GM19463 (cell line): ENCODE measurements at regions not wholly inside any gene's neighbourhood (a gene's known extent, or its start where the extent isn't known, plus 50 kb on each side); places are given as distances from the start of the nearest gene placed in this dataset.
"Not testable (repeated sequence)": the region's sequence is repeated elsewhere in the genome, so short reads cannot be mapped to it uniquely, and the experiment has no call there.

Source experiments
- ATAC-seq: cut with Tn5 transposase; IDR thresholded peaks from one replicate; pipeline ENCODE4 v1.9.1; 2021; ENCODE audit warnings: mild to moderate bottlenecking, moderate library complexity; ENCODE audit not compliant: unreplicated experiment

DNA sequence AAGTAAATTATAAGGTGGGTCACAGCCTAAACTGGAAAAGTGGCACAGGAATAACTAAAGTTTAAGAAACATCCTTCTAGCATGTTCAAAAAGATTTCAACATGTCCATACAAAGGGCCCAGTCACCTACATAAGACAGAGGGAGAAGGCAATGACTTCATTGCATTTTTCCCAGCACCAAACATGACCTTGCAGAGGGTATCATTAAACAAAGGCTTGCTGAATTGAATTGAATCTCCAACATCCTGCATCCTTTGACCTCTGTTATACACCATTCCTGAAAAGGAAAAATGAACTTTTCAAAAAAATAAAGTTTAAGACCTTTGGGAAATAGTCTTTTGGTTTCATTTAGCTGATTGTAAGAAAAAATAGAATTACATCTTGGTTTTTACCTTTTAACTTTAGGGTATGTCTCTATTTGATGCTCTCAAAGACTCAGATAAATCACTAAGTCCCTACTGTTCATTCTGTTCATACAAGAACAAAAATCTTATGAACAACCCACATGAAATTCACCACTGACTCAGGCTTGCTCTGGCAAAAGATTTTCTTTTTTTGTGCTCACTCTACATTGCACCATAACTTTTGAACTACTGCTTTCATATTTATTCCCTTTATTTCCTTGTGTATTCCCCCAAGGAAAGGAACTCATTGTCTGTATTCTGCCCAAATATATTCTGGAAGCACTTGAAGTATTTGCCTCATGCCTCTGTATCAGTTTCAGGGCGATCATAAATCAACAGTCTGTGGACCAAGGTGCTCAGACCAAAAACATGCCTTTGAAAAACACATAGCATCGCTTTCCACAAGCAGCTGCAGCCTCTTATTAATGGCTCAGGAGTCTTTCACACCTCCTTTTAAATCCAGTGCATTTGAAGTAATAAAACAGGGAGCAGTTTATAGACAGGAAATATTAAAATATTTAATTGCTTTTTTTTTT, 121.7 kb downstream of the DUSP6 start:
- no peak for ATAC-seq

DNA sequence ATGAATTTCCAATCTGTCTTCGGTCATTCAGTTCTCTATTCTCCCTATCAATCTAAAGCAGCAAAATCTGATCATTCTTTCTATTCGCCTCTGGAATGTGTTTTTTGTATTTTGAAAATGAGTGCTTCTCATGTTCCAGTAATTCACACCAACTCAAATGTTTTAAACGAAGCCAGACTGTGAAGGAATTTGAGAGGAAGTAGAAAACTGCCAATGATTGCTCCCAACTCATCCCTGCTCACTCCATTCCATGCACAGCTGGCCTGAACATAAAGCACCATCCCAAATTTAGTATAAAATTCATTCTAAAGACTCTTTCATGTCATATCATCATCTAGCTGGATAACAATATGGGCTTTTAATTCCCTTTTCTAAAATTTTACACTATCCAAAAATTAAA, 123.8 kb downstream of the DUSP6 start:
- ATAC-seq, result no peak

DNA sequence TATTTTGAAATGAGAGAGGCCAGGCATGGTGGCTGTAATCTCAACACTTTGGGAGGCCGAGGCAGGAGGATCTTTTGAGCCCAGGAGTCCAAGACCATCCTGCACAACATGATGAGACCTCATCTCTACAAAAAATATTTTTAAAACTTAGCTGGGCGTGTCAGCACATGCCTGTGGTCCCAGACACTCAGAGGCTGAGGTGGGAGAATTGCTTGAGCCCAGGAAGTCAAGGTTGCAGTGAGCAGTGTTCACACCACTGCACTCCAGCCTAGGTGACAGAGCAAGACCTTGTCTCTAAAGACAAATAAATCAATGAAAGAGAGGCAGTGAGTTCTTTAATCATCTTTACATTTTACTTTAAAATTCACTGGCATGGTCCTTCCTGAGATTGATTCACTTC, 124.5 kb downstream of the DUSP6 start:
- ATAC-seq, result no peak

DNA sequence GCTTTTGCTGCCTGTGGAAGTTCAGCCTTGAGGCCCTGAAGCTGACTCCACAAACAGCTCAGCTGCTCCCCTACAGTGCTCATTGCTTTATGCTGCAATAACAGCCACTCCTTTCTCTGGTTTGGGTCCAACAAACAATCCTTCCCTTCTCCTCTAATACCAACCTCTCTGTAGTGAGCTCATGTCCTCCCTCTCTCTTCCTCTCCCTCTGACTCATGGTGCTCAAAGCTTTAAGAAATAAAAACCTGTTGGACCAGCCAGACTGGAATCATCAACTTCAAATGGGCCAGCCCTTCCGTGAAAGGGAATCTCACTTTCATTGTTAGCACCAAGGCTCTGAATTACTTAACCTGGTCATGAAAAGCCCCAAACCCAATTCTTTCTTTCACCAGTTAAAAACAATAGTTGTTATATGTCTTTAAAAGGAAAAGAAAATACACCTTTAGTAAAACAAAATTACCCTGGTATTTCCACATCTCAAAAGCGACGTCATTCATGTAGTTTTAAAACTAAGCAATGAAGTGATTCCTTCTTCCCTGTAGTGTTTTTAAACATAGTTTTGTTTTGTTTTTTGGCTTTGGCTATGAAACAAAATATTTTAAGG, 126.4 kb downstream of the DUSP6 start:
- peak; percentile 56 for ATAC-seq

DNA sequence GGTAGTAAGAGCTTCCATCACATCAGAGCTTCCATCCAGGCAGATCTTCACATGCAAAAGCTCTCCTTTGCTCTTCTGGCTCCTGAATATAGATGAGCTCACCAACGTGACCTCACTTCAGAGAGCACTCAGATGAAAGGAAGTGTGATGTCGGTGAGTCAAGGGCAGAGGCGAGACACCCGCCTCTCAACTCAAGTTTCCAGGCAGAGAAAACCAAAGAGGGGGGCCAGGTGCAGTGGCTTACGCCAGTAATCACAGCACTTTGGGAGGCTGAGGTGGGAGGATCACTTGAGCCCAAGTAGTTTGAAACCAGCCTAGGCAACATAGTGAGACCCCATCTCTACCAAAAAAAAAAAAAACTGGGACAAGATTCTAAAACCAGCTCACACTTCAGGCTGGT, 126.9 kb downstream of the DUSP6 start:
- ATAC-seq, result peak; percentile 59

DNA sequence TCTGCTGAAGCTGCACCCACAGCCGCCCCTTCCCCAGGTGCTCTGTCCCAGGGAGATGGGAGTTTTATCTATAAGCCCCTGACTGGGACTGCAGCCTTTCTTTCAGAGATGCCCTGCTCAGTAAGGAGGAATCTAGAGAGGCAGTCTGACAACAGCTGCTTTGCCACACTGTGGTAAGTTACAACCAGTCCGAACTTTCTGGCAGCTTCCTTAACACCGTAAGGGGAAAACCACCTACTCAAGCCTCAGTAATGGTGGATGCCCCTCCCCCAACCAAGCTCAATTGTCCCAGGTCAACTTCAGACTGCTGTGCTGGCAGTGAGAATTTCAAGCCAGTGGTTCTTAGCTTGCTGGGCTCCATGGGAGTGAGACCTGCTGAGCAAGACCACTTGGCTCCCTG, 129.7 kb downstream of the DUSP6 start:
- ATAC-seq, result not testable (repeated sequence)

DNA sequence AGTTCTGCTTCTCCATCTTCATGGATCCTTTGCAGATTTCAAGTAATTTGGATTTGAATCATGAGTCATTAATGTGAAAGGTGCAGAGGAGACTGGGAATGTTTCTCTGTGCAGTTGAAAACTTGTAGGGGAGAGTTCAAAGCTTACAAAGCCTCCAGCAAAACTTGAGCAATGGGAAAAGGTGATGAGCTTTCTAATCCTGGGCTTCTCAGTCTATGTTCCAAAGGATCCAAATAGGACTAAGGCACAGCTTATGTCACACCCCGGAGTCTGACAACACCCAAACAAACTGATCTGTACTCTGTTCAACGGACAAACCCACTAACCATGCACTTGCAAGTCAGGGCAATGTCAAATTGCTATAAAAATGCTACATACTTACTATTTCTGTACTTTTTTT, 134.8 kb downstream of the DUSP6 start:
- ATAC-seq, result no peak

DNA sequence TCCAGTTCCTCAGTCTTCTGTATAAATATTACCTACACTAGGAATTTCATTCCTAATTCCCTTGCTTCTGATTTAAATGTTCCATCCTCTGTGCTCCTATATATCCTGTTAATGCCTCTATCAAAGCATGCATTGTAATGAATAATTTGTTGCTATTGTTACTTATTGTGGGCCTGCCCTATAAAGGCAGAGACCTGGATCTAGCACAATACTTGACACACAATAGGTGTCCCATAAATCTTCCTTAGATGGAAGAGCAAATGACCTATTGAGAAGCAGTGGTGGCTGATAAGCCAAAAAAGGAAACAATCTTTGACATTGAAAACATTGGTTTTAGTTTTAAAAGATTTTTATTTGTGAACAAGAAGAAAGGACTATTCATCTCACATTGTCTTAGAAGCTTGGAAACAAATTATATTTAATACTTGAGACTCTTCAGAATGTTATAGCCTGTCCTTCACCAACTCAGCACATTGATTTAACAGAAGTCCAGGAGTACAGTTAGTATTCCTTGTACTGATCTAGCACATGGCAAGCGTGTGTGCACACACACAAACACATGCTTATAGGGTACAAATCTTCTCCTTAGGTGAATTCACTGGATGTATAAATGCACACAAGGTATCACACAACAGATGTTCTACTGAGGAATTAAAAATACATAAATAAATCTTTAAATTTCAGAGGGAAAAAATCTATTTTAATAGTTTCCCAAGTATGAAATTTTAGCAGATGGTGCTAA, 135.9 kb downstream of the DUSP6 start:
- no peak for ATAC-seq

DNA sequence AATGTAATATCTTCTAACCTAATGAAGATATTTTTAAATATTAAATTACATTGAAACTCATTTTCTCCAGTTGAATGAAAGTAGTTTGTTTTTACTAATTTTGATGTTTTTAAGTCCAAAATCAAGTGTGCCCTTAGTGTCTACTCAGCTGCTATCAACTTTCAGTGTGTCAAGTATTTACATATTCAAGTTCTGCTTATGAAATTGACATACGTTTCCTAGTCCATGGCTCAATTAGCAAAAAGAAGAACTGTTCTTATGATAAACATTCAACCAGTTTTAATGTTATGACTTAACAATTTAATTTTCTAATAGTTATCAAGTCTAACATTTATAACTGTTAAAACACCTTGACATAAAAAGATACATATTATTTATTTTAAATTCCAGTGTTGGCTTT, 137.1 kb downstream of the DUSP6 start:
- no peak for ATAC-seq

DNA sequence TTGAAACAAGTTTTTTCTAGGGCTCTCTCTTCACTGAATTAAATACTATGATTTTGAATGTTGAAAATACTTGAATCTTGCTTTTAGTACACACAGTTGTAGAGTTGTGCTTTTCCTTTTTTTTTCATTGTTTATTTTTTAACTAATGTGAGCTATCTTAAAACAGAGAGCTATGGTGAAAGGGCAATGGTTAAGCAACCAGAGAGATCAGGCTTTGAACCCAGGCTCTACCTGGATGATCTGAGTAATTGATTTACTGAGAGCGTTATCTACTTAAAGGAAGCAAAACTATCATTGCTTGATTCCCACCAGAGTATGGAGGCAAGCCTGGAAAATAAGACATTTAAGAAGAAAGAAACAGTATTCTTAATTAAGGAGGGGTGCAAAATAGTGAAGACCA, 138.6 kb downstream of the DUSP6 start:
- no peak for ATAC-seq

DNA sequence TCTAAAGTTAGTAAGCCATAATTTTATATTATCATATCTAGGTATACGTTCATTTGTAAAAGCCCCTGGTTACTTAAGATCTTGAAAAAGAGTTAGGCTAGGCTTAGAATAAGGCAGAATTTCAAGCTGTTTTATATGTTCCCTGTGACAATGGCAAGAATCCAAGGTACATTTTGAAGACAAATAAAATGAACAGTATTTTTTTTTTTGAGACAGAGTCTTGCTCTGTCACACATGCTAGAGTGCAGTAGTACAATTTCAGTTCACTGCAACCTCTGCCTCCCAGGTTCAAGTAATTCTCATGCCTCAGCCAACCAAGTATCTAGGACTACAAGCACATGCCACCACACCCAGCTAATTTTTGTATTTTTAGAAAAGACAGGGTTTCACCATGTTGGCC, 139.2 kb downstream of the DUSP6 start:
- no peak for ATAC-seq

DNA sequence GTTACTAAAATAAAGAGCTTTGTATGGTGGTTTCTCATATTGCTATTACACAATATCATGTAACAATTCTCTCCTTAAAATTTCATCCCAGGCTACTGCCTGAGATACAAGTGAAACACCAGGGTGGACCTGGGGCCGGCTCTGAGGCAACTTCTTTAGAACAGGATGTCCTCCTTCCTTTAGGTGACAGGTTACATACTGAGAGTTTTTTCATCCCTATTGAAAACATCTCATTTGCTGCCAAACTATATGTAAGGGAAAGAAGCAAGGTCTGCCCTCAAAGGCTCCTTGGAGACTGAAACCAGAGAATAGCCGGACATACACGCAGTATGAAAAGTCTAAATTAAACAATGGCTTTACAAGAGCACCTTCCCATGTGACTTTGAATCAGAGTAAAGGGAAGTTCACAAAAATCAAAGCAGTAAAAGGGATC, 139.9 kb downstream of the DUSP6 start:
- ATAC-seq, result no peak

DNA sequence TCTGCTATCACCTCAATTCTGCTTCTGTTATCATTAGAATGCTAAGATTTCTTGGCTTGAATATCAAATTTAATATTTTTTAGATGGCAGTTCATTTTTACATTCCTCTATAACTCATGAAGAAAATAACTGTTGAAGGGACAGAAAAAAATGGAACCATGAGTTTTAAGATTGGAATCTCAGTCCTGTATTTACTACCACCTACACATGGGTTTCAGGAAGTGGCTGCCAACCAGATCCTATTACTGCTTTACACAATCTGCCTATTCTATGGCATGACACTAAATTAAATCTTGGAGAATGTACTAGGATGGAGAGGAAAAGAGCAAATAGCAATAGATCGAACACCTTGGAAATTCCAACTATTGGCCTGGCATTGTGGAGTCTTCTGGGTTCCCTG, 140.8 kb downstream of the DUSP6 start:
- no peak for ATAC-seq

DNA sequence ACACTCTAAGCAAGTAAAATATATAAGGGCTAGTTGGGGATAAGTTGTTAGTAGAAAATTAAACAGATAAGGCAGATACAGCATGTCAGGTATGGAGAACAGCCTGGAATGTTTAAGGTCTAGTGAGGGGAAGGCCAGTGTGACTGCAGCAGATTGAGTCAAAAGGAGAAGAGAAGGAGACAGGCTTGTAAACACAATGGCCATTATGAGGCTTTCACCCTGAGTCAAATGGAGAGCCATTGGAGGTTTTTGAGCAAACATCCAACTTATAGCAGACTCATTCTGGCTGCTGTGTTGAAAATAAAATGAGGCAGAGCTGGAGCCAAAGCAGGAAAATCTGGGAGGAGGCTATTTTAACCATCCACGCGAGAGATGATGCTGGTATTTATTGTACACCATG, 142.0 kb downstream of the DUSP6 start:
- peak; percentile 79 for ATAC-seq

DNA sequence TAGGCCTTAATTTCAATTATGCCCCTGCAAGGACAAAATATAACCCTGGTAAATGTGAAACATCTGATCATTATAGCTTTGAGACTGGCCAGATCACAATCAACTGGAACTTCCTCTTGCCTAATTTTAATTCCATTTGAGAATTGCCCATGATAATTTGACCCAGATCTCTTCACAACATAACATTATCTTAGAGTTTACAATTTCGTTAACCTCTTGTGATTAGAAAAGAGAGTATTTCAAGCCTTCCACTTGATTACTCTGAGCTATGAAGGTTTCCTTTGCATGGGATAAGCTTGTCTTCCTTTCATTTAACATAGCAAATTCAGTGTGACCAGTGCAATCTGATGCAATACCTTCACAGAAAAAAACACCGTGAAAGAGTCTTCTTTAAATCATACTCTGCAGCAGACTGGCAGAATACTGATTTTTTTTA, 143.6 kb downstream of the DUSP6 start:
- no peak for ATAC-seq

DNA sequence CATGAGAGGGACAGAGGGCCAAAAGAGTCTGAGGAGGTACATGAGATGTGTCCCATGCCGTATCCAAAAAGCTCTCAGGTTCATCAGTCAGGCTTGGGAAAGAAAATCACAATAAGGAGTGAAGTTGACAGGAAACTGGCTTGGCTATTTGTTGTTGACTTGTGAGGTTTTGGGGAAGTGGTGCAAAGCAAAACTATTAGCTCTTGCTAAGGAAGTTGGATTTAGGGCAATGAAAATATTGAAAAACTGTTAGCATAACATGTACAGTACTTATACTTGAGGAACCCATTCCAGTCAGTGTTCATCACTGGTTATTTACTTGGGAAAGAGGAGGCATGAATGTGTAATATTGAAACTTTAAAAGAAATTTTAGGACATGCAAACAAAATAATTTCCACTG, 145.9 kb downstream of the DUSP6 start:
- ATAC-seq, result no peak

DNA sequence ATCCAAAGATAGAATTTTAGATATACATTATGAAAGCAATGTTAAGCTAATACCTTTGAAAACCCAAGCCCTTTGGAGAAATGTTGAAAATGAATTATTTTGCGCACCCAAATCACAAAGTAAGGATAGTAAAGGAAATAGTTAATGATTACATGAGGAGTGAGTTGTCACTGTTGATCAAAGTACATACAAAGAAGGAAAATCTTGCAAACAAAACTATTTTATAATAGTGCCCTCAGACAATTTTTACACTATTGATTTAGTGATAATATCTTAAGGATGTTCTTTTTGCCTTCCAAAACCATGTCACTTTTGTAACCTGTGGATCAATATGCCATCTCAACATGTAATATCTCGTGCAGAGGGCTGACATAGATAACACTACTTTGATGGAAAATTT, 146.8 kb downstream of the DUSP6 start:
- no peak for ATAC-seq

DNA sequence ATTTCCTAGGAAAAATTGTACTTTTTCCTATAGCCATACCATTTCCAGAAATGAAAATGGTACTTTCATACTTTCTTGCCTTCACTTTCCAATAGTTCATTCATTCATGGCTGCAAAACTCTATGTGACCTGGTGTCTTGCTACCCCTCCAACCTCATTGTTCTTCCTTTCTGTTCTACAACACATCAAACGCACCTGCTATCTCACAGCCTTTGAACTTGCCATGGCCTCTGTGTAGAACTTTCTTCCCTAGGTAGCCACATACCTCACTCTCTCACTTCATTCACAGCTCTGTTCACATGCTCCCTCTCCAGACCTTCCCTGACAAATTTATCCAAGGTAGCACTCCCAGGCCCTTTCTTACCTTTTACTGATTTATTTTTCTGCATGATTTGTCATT, 149.2 kb downstream of the DUSP6 start:
- ATAC-seq, result no peak

DNA sequence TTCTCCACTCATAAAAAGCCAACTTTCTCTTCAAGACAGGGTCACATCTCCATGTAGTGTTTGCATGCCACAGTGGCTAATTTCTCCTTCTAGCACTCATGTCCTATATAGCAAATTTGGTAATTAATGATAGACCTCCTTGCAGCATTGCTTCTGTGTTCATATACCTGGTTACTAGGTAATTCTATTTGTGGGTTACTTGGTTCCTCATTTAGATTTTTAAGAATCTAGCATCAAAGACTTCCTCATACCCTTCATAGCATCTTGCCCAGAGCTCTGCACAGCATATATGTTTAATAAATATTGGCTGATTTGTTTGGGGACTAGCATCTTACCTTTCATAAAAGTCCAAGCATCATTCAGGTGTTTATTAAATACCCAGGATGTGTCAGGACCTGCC, 152.1 kb downstream of the DUSP6 start:
- ATAC-seq, result no peak

DNA sequence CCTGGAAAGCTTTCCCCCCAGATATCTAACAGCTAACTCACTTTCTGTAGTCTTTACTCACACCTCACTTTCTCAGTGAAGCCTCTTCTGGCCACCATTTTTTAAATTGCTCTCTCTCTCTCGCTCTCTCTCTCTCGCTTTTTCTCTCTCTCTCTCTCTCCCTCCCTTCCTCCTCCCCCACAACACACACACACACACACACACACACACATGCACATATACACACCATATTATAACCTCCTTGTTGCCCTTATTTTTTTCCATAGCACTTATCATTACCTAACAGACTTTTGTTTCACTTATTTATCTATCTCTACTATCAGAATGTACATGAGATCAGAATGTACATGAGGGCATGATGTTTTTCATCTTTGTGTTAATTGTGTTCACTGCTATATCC, 156.8 kb downstream of the DUSP6 start:
- ATAC-seq, result no peak

DNA sequence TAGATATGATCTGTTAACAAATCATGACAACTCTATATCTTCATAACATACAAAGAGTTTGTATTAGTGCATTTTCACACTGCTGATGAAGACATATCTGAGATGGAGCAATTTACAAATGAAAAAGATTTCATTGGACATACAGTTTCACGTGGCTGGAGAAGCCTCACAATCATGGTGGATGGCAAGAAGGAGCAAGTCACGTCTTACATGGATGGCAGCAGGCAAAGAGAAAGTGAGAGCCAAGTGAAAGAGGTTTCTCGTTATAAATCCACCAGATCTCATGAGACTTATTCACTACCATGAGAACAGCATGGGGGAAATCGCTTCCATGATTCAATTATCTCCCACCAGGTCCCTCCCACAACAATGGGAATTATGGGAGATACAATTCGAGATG, 157.6 kb downstream of the DUSP6 start:
- no peak for ATAC-seq

DNA sequence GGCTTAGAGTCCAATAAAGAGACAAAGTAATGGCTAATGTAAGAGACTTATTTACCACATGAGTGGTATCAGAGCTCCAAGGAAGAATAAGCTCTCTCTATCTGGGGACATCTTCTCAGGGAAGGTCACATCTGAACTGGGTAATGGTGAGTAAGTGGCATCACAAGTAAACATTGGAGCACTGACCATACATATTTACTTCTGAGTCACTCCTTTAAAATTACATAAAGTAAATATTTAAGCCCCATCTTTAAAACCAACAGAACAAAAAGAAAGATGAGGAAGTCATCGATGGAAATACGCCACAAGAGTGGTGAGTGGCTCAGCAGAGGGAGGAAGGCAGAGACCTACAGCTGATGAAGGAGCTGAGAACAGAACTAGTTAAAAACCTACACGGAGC, 159.9 kb downstream of the DUSP6 start:
- no peak for ATAC-seq
